ENCODE measurements at regions not wholly inside any gene's neighbourhood (a gene's known extent, or its start where the extent isn't known, plus 50 kb on each side); places are given as distances from the start of the nearest gene placed in this dataset.

DNA sequence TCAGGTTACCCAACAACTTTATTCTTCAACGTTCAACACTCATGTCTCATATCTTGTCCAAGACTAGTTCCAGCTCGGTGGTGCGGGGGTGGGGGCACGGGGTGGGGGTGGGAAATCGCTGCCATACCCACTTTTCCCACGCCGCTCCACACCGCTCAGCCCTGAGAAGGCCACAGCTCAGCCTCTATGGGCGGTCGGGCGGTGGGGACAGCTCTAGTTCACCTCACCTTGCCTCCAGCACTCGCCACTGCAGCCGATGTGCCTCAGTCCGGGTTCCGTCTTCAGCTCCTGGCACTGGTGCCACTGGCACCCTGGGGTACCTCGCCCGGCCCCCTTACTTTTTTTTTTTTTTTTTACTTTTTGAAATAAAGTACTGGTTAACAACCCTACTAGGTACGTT, 522.2 kb downstream of the PCDH19 start:
- DNase-seq (ENCODE audit: low read depth in 4 of 6, low spot score in 6 of 6): no peak
- H3K27ac ChIP-seq (ENCODE audit: low read depth, low read length): no peak overlapping the region
- H3K9me3 ChIP-seq (ENCODE audit: control insufficient read depth, insufficient read depth, low read length): no peaks in the 10 kb centered on the region
- H3K27me3 ChIP-seq (ENCODE audit: control insufficient read depth, insufficient read depth, low read length): no peaks in the 10 kb centered on the region
- H3K4me3 ChIP-seq (ENCODE audit: low read depth, low read length): no peak overlapping the region
- WGBS (ENCODE audit: insufficient coverage): 83% methylated on average over 12 of the region's 18 CpGs
- H3K4me1 ChIP-seq (ENCODE audit: control insufficient read depth, insufficient read depth, low read length): no peaks in the 10 kb centered on the region
- H3K36me3 ChIP-seq (ENCODE audit: control insufficient read depth, insufficient read depth, low read length): no peaks in the 10 kb centered on the region

DNA sequence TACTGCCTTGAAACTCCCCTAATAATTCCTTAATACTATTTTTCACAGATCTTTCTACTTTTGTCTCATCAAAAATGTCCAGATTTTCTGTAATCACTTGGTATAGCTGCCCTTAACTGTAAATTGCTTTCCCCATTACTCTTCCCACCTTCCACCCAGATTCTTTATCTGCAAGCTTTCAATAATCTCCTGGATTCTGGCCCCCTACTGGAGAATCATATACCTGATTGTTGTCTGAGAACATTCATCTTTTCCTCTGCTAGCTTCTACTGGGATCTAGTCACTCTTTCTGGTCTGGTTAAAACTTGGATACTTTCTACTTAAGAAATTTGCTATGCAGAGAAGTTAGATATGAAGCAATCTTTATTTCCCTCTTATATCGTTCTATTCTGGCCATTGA, 552.6 kb downstream of the PCDH19 start:
- no peaks in the 10 kb centered on the region for H3K27me3 ChIP-seq (ENCODE audit: control insufficient read depth, insufficient read depth, low read length)
- no peak for DNase-seq (ENCODE audit: low read depth in 4 of 6, low spot score in 6 of 6)
- H3K4me1 ChIP-seq (ENCODE audit: control insufficient read depth, insufficient read depth, low read length): no peaks in the 10 kb centered on the region
- H3K4me3 ChIP-seq (ENCODE audit: low read depth, low read length): no peak overlapping the region
- no peak overlapping the region for H3K27ac ChIP-seq (ENCODE audit: low read depth, low read length)
- H3K36me3 ChIP-seq (ENCODE audit: control insufficient read depth, insufficient read depth, low read length): no peaks in the 10 kb centered on the region
- WGBS (ENCODE audit: insufficient coverage): no CpG with 5 or more reads among the region's 1 CpG
- H3K9me3 ChIP-seq (ENCODE audit: control insufficient read depth, insufficient read depth, low read length): no peaks in the 10 kb centered on the region

DNA sequence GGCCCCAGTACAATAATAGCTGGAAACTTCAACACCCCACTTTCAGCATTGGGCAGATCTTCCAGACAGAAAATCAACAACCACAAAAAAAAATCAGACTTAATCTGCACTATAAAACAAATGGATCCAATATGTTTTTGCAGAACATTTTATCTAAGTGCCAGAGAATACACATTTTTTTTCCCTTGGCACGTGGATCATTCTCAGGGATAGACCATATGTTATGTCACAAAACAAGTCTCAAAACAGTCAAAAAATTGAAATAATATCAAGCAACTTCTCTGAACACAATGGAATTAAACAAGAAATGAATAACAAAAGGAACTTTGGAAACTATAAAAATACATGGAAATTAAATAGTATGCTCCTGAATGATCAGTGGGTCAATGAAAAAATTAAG, 576.3 kb downstream of the PCDH19 start:
- Histone ChIP-seq H3K9me3 (ENCODE audit: control insufficient read depth, insufficient read depth, low read length) (no peaks in the 10 kb centered on the region), H3K4me3 (ENCODE audit: low read depth, low read length) (no peak overlapping the region), H3K27me3 (ENCODE audit: control insufficient read depth, insufficient read depth, low read length) (no peaks in the 10 kb centered on the region), H3K27ac (ENCODE audit: low read depth, low read length) (no peak overlapping the region), H3K36me3 (ENCODE audit: control insufficient read depth, insufficient read depth, low read length) (no peaks in the 10 kb centered on the region), H3K4me1 (ENCODE audit: control insufficient read depth, insufficient read depth, low read length) (no peaks in the 10 kb centered on the region)
- peak in 1 of 6 donors; percentile 56 for DNase-seq (ENCODE audit: low read depth in 4 of 6, low spot score in 6 of 6)
- WGBS (ENCODE audit: insufficient coverage): no CpG with 5 or more reads among the region's 1 CpG

DNA sequence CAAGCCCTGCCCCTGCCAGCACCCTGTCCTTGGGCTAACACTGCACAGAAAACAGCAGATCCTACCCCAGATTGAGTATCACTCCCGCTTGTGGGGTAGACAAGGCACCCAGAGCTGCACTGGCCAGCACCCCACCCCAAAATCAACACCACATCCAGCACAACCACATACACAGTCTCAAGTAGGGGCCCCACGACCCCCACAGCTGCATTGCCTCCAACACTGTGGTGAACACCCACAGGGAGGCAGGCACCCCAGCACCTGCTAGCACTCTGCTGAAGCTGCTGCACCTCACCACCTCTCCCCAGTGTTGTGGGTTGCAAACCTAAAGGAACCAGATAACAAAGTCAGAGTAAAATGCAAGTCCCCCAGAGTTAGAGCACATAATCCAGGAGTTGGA, 589.9 kb downstream of the PCDH19 start:
- H3K4me1 ChIP-seq (ENCODE audit: control insufficient read depth, insufficient read depth, low read length): no peaks in the 10 kb centered on the region
- no peaks in the 10 kb centered on the region for H3K36me3 ChIP-seq (ENCODE audit: control insufficient read depth, insufficient read depth, low read length)
- no peaks in the 10 kb centered on the region for H3K27me3 ChIP-seq (ENCODE audit: control insufficient read depth, insufficient read depth, low read length)
- no peaks in the 10 kb centered on the region for H3K9me3 ChIP-seq (ENCODE audit: control insufficient read depth, insufficient read depth, low read length)
- no peak overlapping the region for H3K4me3 ChIP-seq (ENCODE audit: low read depth, low read length)
- WGBS (ENCODE audit: insufficient coverage): 59% methylated on average over 2 of the region's 2 CpGs
- DNase-seq (ENCODE audit: low read depth in 4 of 6, low spot score in 6 of 6): no peak
- no peak overlapping the region for H3K27ac ChIP-seq (ENCODE audit: low read depth, low read length)

DNA sequence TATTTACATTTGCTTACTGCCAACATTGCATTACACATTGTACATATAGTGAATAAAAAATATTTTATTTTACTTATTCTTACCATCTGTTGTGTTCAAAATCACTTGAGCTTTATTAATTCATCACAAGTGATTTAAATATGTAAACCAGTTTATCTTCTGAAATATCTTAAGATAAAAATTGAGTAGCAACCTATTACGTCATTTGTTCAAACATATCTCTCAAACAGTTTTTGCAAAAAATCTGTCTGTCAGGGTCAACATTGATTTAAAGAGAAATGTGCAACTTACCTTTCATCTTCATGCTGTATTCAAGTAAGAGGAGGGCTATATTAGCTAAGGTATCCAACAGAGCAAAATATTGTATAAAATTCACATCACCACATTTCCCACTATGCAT, 610.1 kb downstream of the PCDH19 start:
- no peaks in the 10 kb centered on the region for H3K27me3 ChIP-seq (ENCODE audit: control insufficient read depth, insufficient read depth, low read length)
- no CpG with 5 or more reads among the region's 1 CpG for WGBS (ENCODE audit: insufficient coverage)

DNA sequence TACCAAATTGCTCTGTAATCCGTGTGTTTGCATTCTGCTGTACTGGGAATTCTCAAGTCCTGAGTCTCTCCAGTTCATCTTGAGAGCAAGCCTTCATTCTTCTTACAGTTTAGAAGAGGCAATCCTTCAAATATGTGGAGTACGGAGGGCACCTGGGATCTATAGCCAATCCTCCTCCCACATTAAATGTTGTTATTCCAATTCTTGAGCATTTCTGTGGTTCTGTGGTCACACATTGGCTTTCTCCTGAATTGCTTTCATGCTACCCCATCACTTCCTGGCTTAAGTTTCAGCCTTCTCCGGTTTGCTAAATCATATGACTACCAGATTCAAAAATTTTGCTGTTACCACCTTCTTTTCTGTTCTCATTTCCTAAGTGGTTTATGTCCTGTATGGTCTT, 611.1 kb downstream of the PCDH19 start:
- H3K4me1 ChIP-seq (ENCODE audit: control insufficient read depth, insufficient read depth, low read length): no peaks in the 10 kb centered on the region
- H3K9me3 ChIP-seq (ENCODE audit: control insufficient read depth, insufficient read depth, low read length): no peaks in the 10 kb centered on the region
- no peak for DNase-seq (ENCODE audit: low read depth in 4 of 6, low spot score in 6 of 6)
- no peaks in the 10 kb centered on the region for H3K27me3 ChIP-seq (ENCODE audit: control insufficient read depth, insufficient read depth, low read length)
- H3K4me3 ChIP-seq (ENCODE audit: low read depth, low read length): no peak overlapping the region
- H3K27ac ChIP-seq (ENCODE audit: low read depth, low read length): no peak overlapping the region
- no peaks in the 10 kb centered on the region for H3K36me3 ChIP-seq (ENCODE audit: control insufficient read depth, insufficient read depth, low read length)
- 50% methylated on average over 2 of the region's 3 CpGs for WGBS (ENCODE audit: insufficient coverage)

More for the DNA sequence above, 610.1 kb downstream of the PCDH19 start:
- DNase-seq (ENCODE audit: low read depth in 4 of 6, low spot score in 6 of 6): no peak
- Histone ChIP-seq H3K36me3 (ENCODE audit: control insufficient read depth, insufficient read depth, low read length) (no peaks in the 10 kb centered on the region), H3K9me3 (ENCODE audit: control insufficient read depth, insufficient read depth, low read length) (no peaks in the 10 kb centered on the region), H3K4me1 (ENCODE audit: control insufficient read depth, insufficient read depth, low read length) (no peaks in the 10 kb centered on the region), H3K27ac (ENCODE audit: low read depth, low read length) (no peak overlapping the region), H3K4me3 (ENCODE audit: low read depth, low read length) (no peak overlapping the region)

DNA sequence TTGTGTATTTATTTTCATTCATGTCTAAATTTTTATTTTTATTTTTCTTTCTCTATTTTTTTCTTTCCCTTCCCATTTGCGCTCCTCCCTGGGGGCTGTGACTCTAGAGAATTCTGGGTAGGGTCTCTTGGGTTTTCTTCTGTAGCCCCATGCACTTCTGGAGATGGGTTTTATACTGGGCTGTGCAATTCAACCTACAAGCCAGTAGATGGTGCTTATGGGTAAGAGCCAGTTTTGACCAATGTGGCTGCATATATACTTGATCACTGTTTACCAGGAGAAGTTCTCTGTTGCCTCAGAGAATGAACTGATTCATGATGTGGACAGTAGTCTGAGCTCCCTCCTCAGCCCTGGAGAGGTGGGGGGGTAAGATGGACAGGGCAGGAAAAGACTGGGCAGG, 614.6 kb downstream of the PCDH19 start:
- Histone ChIP-seq H3K4me3 (ENCODE audit: low read depth, low read length) (no peak overlapping the region), H3K27me3 (ENCODE audit: control insufficient read depth, insufficient read depth, low read length) (no peaks in the 10 kb centered on the region), H3K9me3 (ENCODE audit: control insufficient read depth, insufficient read depth, low read length) (no peaks in the 10 kb centered on the region), H3K27ac (ENCODE audit: low read depth, low read length) (no peak overlapping the region), H3K4me1 (ENCODE audit: control insufficient read depth, insufficient read depth, low read length) (no peaks in the 10 kb centered on the region), H3K36me3 (ENCODE audit: control insufficient read depth, insufficient read depth, low read length) (no peaks in the 10 kb centered on the region)
- no peak for DNase-seq (ENCODE audit: low read depth in 4 of 6, low spot score in 6 of 6)
- WGBS (ENCODE audit: insufficient coverage): no CpG with 5 or more reads among the region's 1 CpG

DNA sequence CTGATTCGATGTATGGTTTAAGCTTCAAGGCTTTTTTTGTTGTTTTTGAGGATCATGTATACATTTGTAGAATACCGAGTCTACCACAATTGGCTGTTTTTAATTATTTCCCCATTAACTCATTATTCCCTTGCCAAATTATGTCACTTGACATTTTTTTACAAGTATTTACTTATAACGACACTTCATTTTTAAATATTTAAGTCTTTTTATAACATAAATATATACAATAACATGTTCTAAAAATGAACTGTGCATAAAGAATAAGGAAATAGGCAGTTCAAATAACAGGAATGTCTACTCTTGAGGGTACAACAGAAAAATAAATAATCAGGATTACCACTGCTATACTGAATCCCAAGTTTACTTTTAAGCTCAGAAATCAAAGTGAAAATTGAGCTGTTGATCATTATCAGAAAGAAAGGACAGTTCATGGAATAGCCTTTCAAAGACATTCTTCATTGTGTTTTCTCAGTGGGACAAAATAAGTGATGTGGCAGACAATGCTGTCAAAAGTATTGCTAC, 627.5 kb downstream of the PCDH19 start:
- Histone ChIP-seq H3K4me3 (ENCODE audit: low read depth, low read length) (no peak overlapping the region), H3K27me3 (ENCODE audit: control insufficient read depth, insufficient read depth, low read length) (peaks cover 2% of the 10 kb centered on the region), H3K27ac (ENCODE audit: low read depth, low read length) (no peak overlapping the region), H3K9me3 (ENCODE audit: control insufficient read depth, insufficient read depth, low read length) (no peaks in the 10 kb centered on the region), H3K36me3 (ENCODE audit: control insufficient read depth, insufficient read depth, low read length) (no peaks in the 10 kb centered on the region), H3K4me1 (ENCODE audit: control insufficient read depth, insufficient read depth, low read length) (no peaks in the 10 kb centered on the region)
- WGBS (ENCODE audit: insufficient coverage): no CpG with 5 or more reads among the region's 3 CpGs
- no peak for DNase-seq (ENCODE audit: low read depth in 4 of 6, low spot score in 6 of 6)

- 70% methylated on average over 1 of the region's 1 CpG for WGBS (ENCODE audit: insufficient coverage)
- Histone ChIP-seq H3K36me3 (ENCODE audit: control insufficient read depth, insufficient read depth, low read length) (no peaks in the 10 kb centered on the region), H3K27me3 (ENCODE audit: control insufficient read depth, insufficient read depth, low read length) (peaks cover 2% of the 10 kb centered on the region), H3K4me3 (ENCODE audit: low read depth, low read length) (no peak overlapping the region), H3K4me1 (ENCODE audit: control insufficient read depth, insufficient read depth, low read length) (no peaks in the 10 kb centered on the region), H3K9me3 (ENCODE audit: control insufficient read depth, insufficient read depth, low read length) (no peaks in the 10 kb centered on the region), H3K27ac (ENCODE audit: low read depth, low read length) (no peak overlapping the region)
- DNase-seq (ENCODE audit: low read depth in 4 of 6, low spot score in 6 of 6): no peak
Measured at GRCh38 chrX:99777912-99778311, 632.2 kb downstream of the PCDH19 start.

GRCh38 chrX:99761731-99762130, 648.3 kb downstream of the PCDH19 start:
- no peak for DNase-seq (ENCODE audit: low read depth in 4 of 6, low spot score in 6 of 6)
- Histone ChIP-seq H3K4me3 (ENCODE audit: low read depth, low read length) (no peak overlapping the region), H3K4me1 (ENCODE audit: control insufficient read depth, insufficient read depth, low read length) (no peaks in the 10 kb centered on the region), H3K9me3 (ENCODE audit: control insufficient read depth, insufficient read depth, low read length) (peaks cover 1% of the 10 kb centered on the region), H3K27me3 (ENCODE audit: control insufficient read depth, insufficient read depth, low read length) (no peaks in the 10 kb centered on the region), H3K36me3 (ENCODE audit: control insufficient read depth, insufficient read depth, low read length) (no peaks in the 10 kb centered on the region), H3K27ac (ENCODE audit: low read depth, low read length) (no peak overlapping the region)
- 72% methylated on average over 2 of the region's 3 CpGs for WGBS (ENCODE audit: insufficient coverage)

All from spinal cord (tissue), 9 donors.